PC-9 (cell line): ENCODE measurements at regions not wholly inside any gene's neighbourhood (a gene's known extent, or its start where the extent isn't known, plus 50 kb on each side); places are given as distances from the start of the nearest gene placed in this dataset.

ENCODE experiments used
- BruUV-seq: library from RNA; stranded (reverse); fragments of 400-500 nt; replicated peaks from 2 replicates; lab custom pipeline; 2021; lab: Mats Ljungman, UMichigan
- CTCF ChIA-PET: fragments of 300-600 bp; sonication (Branson Sonifier 250); formaldehyde crosslinking; loops from one replicate; lab custom pipeline; 2022; ENCODE audit warnings: antibody characterized with exemption; lab: Charles Lee
- POLR2A ChIA-PET: fragments of 300-600 bp; sonication (Branson Sonifier 250); formaldehyde crosslinking; loops from one replicate; lab custom pipeline; 2022; ENCODE audit warnings: antibody characterized with exemption; ENCODE audit not compliant: unreplicated experiment; lab: Charles Lee
- DNase-seq, 2 experiments: peaks; one replicate each; pipeline versions ENCODE4 v3.0.0 to v3.0.0-alpha.2; 2015 to 2022; ENCODE audit warnings: mixed read lengths in 1 of 2
- H2AFZ ChIP-seq: fragments of 200-600 bp; sonication (generic); 2 replicates; pipeline ENCODE4 v1.8.1; 2017; ENCODE audit warnings: antibody characterized with exemption
- H3F3A ChIP-seq: fragments of 200-600 bp; sonication (generic); 2 replicates; pipeline ENCODE4 v1.8.1; 2017; ENCODE audit warnings: antibody characterized with exemption, mild to moderate bottlenecking, low read depth; ENCODE audit not compliant: insufficient read depth
- H3K27ac ChIP-seq: fragments of 200-600 bp; sonication (generic); 2 replicates; pipeline ENCODE4 v1.6.1; 2016; ENCODE audit warnings: mixed run types
- H3K27me3 ChIP-seq: fragments of 200-600 bp; sonication (generic); 2 replicates; pipeline ENCODE4 v1.6.1; 2016; ENCODE audit warnings: low read depth, mixed run types; ENCODE audit not compliant: insufficient read depth
- H3K36me3 ChIP-seq: fragments of 200-600 bp; sonication (generic); 2 replicates; pipeline ENCODE4 v1.6.1; 2016; ENCODE audit warnings: low read depth, mixed run types
- H3K4me1 ChIP-seq: fragments of 200-600 bp; sonication (generic); replicated peaks from 2 replicates; pipeline ENCODE4 v1.6.1; 2016; ENCODE audit warnings: mixed run types; ENCODE audit not compliant: insufficient read depth
- H3K4me2 ChIP-seq: fragments of 200-600 bp; sonication (generic); 2 replicates; pipeline ENCODE4 v1.6.1; 2017; ENCODE audit warnings: mixed run types
- H3K4me3 ChIP-seq: fragments of 200-600 bp; sonication (generic); 2 replicates; pipeline ENCODE4 v1.6.1; 2016; ENCODE audit warnings: mixed run types
- H3K79me2 ChIP-seq: fragments of 200-600 bp; sonication (generic); 2 replicates; pipeline ENCODE4 v1.6.1; 2017; ENCODE audit warnings: low read depth, mixed run types
- H3K9me2 ChIP-seq: fragments of 200-600 bp; sonication (generic); 2 replicates; pipeline ENCODE4 v1.8.1; 2017; ENCODE audit warnings: mild to moderate bottlenecking; ENCODE audit not compliant: insufficient read depth
- H3K9me3 ChIP-seq: fragments of 200-600 bp; sonication (generic); 2 replicates; pipeline ENCODE4 v1.8.1; 2016; ENCODE audit warnings: low read depth; ENCODE audit not compliant: insufficient read depth
- H4K20me1 ChIP-seq: fragments of 200-600 bp; sonication (generic); 2 replicates; pipeline ENCODE4 v1.8.1; 2017; ENCODE audit not compliant: insufficient read depth
- EZH2 ChIP-seq: fragments of 200-600 bp; sonication (generic); IDR thresholded peaks from 2 replicates; pipeline ENCODE4 v1.8.0; 2017; ENCODE audit warnings: antibody characterized with exemption, low read depth
- intact Hi-C: fragments of 100-400 bp; cut with micrococcal nuclease; formaldehyde crosslinking; loops from one replicate; pipeline ENCODE4 v1.10.0; 2022; ENCODE audit not compliant: unreplicated experiment
- TF ChIP-seq, protein P1 (sequence below): fragments of 200-600 bp; sonication (generic); conservative IDR thresholded peaks from 2 replicates; pipeline ENCODE4 v1.6.1; 2017; ENCODE audit warnings: mixed run types, antibody characterized with exemption, mild to moderate bottlenecking, moderate library complexity

DNA sequence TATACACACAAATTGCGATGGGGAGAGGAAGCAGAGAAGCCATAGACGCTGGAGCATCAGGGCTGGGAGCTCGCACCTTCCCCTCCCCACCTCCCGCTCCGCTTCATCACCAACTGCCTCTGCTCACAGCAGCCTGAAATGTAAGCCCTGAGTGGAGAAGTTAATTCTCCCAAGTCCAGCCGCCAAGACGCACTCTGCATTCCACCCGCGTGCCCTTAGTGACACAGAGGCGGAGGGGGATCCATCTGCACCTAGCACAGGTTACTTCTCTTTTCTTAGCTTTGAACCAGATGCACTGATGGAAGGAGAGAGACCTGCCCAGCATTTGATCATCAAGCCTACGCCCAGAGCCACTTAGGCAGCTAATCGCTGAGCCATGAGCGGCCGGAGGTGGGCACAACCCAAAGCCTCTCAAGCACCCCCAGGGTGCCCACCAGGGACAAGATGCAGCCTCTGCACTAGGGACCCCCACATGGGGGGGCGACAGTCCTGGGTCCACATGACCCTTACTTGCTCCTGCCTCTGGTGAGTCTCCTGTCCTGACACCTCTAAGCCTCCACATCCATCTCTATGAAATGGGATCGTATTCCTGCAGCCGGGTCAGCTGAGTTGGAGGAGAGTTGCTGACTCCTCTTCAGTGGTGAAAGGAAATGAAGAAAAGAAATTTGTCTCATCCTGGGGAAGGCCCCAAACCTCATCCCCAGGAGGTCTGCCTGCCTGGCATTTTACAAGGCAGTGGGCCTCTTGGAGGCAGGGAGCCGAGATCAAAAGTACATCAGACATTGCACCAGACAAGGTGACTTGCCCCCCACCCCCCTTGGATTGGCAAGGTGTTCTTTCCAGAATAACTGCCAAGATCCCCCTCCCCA, 316.2 kb downstream of the MATN1 start:
- H3K9me2 ChIP-seq: no peaks in the 10 kb centered on the region
- H2AFZ ChIP-seq: no peak overlapping the region
- H3K27ac ChIP-seq: no peak overlapping the region
- no peaks in the 10 kb centered on the region for H3K79me2 ChIP-seq
- no peaks in the 10 kb centered on the region for H3F3A ChIP-seq
- ChIA-PET POLR2A (no interaction called here), CTCF (interaction anchor here (0.6 kb wide), 1 partner anchor 229 kb away, joined by 3 read pairs; no protein-coding TSS in a partner anchor)
- no peak overlapping the region for H3K4me2 ChIP-seq
- no TSS peak for BruUV-seq
- H3K4me1 ChIP-seq: no peaks in the 10 kb centered on the region
- no peaks in the 10 kb centered on the region for H4K20me1 ChIP-seq
- no peaks in the 10 kb centered on the region for H3K9me3 ChIP-seq
- intact Hi-C loops: no loop called here
- DNase-seq: no peak
- no peak overlapping the region for H3K4me3 ChIP-seq
- H3K27me3 ChIP-seq: no peaks in the 10 kb centered on the region
- H3K36me3 ChIP-seq: no peaks in the 10 kb centered on the region
- no peak for TF ChIP-seq EZH2
- TF ChIP-seq, protein P1, sequence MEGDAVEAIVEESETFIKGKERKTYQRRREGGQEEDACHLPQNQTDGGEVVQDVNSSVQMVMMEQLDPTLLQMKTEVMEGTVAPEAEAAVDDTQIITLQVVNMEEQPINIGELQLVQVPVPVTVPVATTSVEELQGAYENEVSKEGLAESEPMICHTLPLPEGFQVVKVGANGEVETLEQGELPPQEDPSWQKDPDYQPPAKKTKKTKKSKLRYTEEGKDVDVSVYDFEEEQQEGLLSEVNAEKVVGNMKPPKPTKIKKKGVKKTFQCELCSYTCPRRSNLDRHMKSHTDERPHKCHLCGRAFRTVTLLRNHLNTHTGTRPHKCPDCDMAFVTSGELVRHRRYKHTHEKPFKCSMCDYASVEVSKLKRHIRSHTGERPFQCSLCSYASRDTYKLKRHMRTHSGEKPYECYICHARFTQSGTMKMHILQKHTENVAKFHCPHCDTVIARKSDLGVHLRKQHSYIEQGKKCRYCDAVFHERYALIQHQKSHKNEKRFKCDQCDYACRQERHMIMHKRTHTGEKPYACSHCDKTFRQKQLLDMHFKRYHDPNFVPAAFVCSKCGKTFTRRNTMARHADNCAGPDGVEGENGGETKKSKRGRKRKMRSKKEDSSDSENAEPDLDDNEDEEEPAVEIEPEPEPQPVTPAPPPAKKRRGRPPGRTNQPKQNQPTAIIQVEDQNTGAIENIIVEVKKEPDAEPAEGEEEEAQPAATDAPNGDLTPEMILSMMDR: no peak

DNA sequence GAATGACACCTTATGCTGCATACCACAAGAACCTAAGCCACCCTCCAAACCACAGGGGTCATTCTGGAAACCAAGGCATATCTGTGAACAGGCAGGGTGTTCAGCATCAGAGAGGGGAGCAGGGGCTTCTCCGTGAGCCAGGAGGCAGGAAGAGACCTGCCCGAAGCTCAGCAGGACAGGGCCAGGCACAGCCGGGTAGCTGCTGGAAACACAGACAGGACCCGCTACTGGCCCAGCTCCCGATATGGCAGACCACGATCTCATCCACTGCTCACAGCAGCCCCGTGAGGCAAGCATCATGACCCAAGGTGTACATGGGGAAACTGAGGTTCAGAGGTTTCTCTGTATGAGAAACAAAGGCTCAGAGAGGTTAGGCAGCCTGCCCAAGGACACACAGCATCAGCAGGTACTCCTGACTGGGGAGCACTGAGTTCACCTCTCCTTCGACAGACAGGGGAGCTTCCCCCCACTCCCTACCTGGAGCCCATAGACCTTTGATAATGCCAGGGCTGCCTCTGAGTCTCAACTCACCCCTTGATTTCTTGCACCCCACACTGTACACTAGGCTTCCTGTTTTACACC, 317.7 kb downstream of the MATN1 start:
- Histone ChIP-seq H3K27me3 (no peaks in the 10 kb centered on the region), H4K20me1 (no peaks in the 10 kb centered on the region), H3K4me1 (no peaks in the 10 kb centered on the region), H3F3A (no peaks in the 10 kb centered on the region), H3K4me2 (no peak overlapping the region), H3K36me3 (no peaks in the 10 kb centered on the region), H2AFZ (no peak overlapping the region), H3K79me2 (no peaks in the 10 kb centered on the region), H3K9me2 (no peaks in the 10 kb centered on the region), H3K4me3 (no peak overlapping the region), H3K9me3 (no peaks in the 10 kb centered on the region), H3K27ac (no peak overlapping the region)
- DNase-seq: no peak
- POLR2A ChIA-PET: no interaction called here
- TF ChIP-seq EZH2: no peak
- TF ChIP-seq, protein P1: no peak
- BruUV-seq: no TSS peak
- intact Hi-C loops: no loop called here
- CTCF ChIA-PET: no interaction called here

DNA sequence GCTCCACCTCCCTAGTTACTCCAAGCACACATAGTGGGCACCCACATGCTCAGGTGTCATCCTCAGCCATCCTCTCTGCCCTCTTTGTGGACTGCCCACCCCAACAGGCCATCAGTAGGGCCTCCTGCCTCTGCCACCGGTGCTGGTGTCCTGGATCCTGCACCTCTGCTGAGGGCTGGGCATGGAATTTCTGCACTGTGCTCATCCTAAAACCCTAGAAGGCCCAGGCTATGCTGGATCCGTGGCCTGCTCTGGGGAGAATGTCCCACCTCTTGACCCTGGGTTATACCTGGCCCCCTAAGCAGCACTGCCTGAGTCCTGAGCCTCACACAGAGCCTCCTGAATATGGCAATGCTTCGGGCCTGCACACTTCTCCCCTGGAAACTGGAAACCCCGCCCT, 318.3 kb downstream of the MATN1 start:
- H3K4me2 ChIP-seq: no peak overlapping the region
- no peaks in the 10 kb centered on the region for H3K9me3 ChIP-seq
- H3K36me3 ChIP-seq: no peaks in the 10 kb centered on the region
- H2AFZ ChIP-seq: no peak overlapping the region
- no peak for DNase-seq
- no peaks in the 10 kb centered on the region for H3K79me2 ChIP-seq
- no peaks in the 10 kb centered on the region for H4K20me1 ChIP-seq
- no peak for TF ChIP-seq EZH2
- TF ChIP-seq, protein P1: no peak
- no peaks in the 10 kb centered on the region for H3F3A ChIP-seq
- BruUV-seq: no TSS peak
- H3K4me3 ChIP-seq: no peak overlapping the region
- no peaks in the 10 kb centered on the region for H3K4me1 ChIP-seq
- intact Hi-C loops: no loop called here
- POLR2A ChIA-PET: no interaction called here
- no peaks in the 10 kb centered on the region for H3K9me2 ChIP-seq
- no peak overlapping the region for H3K27ac ChIP-seq
- CTCF ChIA-PET: no interaction called here
- H3K27me3 ChIP-seq: no peaks in the 10 kb centered on the region
